GM18511 (cell line): ENCODE measurements at regions not wholly inside any gene's neighbourhood (a gene's known extent, or its start where the extent isn't known, plus 50 kb on each side); places are given as distances from the start of the nearest gene placed in this dataset.

ENCODE experiments used
- ATAC-seq: cut with Tn5 transposase; IDR thresholded peaks from one replicate; pipeline ENCODE4 v1.9.1; 2021; ENCODE audit warnings: mild to moderate bottlenecking, moderate library complexity; ENCODE audit not compliant: unreplicated experiment

GRCh38 chr13:48842316-48842715 lies 133.4 kb upstream of the FNDC3A start:
- ATAC-seq = no peak

GRCh38 chr13:48843630-48844380 lies 131.9 kb upstream of the FNDC3A start:
- ATAC-seq = no peak

DNA sequence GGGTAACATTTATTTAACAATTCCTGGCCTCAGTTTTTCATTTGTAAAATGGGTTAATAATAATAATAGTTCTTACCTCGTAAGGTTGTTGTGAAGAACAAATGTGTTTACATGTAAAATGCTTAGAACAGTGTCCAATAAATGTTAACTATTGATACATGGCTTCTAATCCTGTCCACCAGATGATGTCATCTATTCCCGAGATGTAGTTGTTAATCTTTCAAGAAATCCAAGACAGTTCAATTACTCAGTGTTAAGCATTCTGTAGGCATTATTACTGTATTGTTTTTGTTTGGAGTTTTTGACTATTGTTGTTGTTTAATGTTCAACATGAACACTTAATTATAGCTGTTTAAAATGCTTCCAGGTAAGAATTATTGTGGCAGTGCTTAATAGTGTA lies 131.0 kb upstream of the FNDC3A start:
- ATAC-seq = no peak

DNA sequence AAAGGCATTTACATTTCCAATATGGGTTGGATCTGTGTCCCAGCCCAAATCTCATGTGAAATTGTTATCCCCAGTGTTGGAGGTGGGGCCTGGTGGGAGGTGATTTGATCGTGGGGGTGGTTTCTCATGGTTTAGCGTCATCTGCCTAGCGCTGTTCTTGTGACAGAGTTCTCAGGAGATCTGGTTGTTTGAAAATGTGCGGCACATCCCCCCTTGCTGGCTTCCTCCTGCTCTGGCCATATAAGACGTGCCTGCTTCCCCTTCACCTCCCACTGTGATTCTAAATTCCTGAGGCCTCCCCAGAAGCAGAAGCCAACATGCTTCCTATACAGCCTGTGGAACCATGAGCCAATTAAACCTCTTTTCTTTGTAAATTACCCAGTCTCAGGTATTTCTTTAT lies 126.2 kb upstream of the FNDC3A start:
- ATAC-seq = no peak

DNA sequence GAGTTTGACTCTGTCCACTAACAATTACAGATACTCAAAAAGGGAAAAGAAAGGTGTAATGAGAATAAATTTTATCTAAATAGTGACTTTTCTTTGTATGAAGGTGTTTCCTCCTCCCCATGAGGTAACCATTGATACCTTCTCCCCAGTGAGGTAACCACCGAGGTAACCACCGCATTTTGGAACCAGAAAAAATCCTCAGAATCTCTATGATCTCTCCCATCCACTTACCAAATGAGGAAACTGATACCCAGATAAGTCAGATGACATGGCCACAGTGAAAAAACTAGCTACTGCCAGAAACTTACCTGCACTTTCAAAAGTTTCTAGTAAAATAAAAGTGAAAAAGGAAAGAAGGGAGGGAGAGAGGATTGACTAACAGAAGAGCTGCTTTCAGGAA lies 124.0 kb upstream of the FNDC3A start:
- ATAC-seq = no peak

DNA sequence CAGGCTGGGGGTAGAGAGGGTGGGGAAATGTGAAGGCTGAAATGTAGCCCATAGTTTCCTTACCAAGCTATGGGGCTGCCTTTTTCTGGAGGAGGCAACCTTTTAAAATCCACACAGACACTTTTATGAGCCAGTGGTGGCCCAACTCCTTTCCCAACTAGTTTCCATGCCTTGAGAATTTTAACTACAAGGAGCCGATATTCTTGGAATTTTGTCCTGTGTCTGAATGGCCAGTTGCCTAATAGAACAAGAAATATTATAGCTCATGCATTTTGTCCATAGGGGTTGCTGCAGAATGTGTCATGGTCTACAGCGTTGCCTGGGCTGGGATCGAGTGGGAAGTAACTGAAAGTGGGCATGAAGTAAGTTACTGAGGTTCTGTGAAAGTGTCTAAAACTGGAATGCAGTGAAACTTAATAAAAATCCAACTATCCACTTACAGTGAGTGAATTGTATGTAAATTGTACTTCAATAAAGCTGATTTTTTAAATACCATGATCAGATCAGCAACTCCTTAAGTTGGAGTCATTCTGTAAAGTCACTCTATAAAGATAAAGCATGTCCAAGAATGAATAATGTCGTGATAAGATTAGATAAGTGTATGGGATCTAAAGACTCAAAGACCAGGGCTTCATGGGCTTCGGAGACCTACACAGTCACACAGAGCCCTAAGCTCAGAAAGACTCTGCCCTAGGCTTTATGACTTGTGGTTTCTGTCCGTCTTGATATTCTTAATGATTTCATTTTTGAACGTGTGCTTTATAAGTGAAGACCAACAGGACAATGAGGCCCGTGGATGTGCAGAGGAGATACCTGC lies 122.6 kb upstream of the FNDC3A start:
- no peak for ATAC-seq

- ATAC-seq = no peak
These were observed 122.0 kb upstream of the FNDC3A start for GRCh38 chr13:48853728-48854102.

DNA sequence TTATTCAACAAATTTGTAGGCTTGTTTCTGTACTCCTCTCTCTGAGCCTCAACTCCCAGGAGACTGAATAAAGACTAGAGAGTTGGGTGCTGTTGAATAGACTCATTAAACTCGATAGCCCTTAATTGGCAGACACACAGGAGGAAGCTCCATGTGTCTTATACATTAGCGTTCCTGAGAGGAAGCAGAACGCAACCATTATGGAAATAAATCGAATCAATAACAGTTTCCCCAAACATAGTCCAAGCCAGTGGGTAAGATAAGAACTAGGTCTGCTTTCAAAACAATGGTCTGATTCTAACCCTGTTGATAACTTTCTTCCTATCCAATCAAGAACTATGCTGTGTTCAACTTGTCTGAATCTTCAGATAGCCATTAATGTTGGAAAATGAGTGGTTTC lies 118.1 kb upstream of the FNDC3A start:
- ATAC-seq = no peak

GRCh38 chr13:48858122-48858902 lies 117.4 kb upstream of the FNDC3A start:
- no peak for ATAC-seq

DNA sequence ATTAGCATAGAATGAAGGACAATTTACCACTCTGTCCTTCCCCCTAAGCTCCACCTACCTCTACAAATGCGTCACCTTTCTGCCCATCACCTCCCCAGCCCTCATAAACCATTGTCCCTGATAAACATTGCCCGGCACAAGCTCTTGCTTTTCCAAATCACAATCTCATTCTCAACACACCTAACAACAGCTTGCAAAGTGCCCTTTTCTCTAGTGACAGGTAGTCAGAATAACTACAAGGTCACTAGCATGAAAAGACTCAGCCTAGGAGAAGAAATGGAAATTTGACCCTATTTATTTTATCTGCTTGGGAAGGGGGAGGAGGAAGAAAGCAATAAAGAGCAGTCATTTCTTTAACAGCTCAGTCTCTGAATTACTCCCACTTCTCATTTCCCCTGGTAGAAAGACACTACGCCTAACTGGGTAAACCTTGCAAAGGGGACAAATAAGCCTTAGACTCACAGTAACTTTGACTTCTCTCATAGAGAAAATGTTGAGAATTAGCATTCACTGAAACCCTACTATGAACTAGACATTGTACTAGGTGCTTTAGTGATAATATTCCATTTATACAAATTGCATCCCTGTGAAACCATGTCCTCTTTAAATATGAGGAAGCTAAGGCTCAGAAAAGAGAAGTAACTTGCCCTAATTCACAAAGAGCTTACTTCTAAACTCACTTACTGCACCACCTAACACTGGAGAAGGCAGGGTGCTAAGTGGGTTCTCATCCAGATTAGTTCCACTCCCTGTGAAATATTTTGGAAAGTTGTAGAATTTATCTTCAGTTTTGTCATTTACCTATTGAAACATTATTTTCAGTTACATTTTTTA lies 116.2 kb upstream of the FNDC3A start:
- no peak for ATAC-seq

DNA sequence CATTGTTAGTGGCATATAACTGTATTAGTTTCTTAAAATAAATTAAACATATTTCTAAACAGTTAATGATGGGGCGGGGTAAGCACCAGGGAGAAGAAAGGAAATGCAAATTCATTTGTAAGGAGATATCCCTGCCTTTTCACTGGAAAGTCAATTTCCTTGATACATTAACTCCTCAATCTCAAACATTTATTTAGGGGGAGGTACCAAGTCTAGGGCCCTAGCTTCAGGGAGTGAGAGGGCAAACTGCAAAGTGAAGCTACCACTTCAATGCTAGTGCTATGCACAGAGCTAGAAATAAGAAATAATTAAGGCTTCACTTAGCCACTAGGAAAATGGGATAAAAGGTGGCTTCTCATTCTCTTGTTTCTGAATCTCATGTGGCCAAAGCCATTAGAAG lies 115.3 kb upstream of the FNDC3A start:
- no peak for ATAC-seq

- no peak for ATAC-seq
These were observed 113.1 kb upstream of the FNDC3A start for GRCh38 chr13:48862572-48862971.

GRCh38 chr13:48864100-48864499 lies 111.6 kb upstream of the FNDC3A start:
- no peak for ATAC-seq

GRCh38 chr13:48866249-48866648 lies 109.5 kb upstream of the FNDC3A start:
- no peak for ATAC-seq

GRCh38 chr13:48873081-48873480 lies 102.6 kb upstream of the FNDC3A start:
- no peak for ATAC-seq

DNA sequence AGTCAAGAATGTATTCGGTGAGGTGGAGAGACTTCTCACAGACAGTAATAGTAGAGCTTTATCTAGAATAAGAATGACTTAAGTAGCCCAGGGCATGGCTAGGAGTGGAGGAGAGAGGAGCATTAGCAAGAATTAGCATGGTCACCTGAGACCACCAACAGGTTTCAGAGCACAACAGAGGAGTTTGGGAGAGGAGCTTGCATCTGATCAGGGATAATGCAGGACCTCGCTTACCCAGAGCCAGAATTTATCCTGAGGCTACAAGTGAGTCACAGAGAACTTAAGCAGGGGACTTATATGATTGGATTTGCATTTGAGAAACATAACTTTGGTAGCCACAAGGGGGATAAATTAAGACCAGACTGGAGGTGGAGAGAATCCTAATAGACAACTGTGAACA lies 102.1 kb upstream of the FNDC3A start:
- ATAC-seq = no peak

DNA sequence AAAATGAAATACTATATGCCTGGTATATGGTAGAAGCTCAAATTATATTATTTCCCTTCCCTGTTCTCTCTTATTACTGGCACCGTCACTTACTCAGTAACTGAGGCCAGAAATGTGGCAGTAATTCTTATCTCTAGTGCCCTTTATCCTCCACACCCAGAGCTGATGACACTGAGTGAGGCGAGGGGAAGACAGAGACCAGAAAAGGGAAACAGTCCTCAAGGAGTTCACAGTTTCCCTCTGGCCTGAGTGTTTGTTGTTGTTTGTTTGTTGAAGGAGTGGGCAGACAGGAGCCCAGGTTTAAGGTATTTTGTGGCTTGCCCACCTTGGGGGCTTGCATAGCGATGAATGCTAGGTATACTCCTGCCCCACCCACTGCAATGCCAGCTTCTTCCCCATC lies 101.5 kb upstream of the FNDC3A start:
- no peak for ATAC-seq

- no peak for ATAC-seq
These were observed 100.7 kb upstream of the FNDC3A start for GRCh38 chr13:48875047-48875446.

- ATAC-seq = no peak
These were observed 99.4 kb upstream of the FNDC3A start for GRCh38 chr13:48876289-48876688.

DNA sequence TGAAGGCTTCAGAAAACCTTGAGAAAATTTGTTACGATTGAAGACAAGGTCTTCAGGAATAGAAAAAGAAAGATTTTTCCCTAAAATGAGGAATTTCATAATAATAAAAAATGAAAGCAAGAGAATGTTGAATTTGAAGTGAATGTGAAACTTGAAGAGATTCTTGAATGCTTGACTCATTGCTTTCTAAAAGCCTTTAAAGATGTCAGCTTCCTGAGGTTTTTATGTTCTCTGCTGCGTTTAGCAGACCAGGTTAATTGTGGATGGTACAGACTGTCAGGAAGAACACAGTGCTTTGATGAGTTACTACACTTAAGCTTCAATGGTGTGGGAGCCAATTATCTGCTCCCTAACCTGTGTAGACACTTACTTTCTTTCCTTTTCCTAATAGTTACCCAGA lies 96.3 kb upstream of the FNDC3A start:
- no peak for ATAC-seq

DNA sequence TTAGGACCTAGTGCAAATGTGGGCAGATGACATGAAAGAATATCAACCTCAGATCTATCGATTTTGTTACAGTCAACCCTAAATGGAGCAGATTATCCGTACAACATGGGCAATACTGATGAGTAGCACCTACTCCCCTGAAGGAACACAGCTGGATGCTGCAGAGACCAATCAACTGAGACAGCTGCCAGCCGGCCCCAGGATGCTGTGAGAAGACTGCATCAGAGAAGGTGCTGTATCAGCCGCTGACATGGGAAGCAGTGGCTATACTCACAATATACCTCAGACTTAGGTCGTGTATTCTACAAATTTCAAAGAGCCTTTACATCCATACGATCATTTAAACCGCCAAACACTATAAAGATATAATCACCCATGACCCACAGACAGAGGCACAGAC lies 95.9 kb upstream of the FNDC3A start:
- no peak for ATAC-seq
